Astrocyte of the cerebellum (primary cell): ENCODE measurements at regions not wholly inside any gene's neighbourhood (a gene's known extent, or its start where the extent isn't known, plus 50 kb on each side); places are given as distances from the start of the nearest gene placed in this dataset.

ENCODE experiments used
- DNase-seq: peaks from one replicate; pipeline ENCODE4 v3.0.0-alpha.2; 2011; ENCODE audit warnings: low read depth
- H3K4me3 ChIP-seq: 2 replicates; pipeline ENCODE4 v1.5.1; 2011; ENCODE audit warnings: mild to moderate bottlenecking, low read depth, low read length, moderate library complexity
- CTCF ChIP-seq: IDR thresholded peaks from 2 replicates; pipeline ENCODE4 v1.5.1; 2012; ENCODE audit warnings: low read length, low read depth, moderate library complexity, mild to moderate bottlenecking; ENCODE audit errors: missing control alignments
- in situ Hi-C: cut with HindIII; loops from 2 replicates; pipeline ENCODE4 v1.10.0; 2017; ENCODE audit warnings: low sequenced_read_pairs

GRCh38 chrX:69415698-69416097, 88.4 kb upstream of the NALF2 start:
- no peak overlapping the region for H3K4me3 ChIP-seq
- DNase-seq: no peak
- TF ChIP-seq CTCF: no peak
- in situ Hi-C loops: no loop called here

- no peak overlapping the region for H3K4me3 ChIP-seq
- in situ Hi-C loops: no loop called here
- TF ChIP-seq CTCF: no peak
- no peak for DNase-seq
Observed at GRCh38 chrX:69412661-69413060, 91.5 kb upstream of the NALF2 start.

GRCh38 chrX:69398881-69399280, 105.2 kb upstream of the NALF2 start:
- DNase-seq: no peak
- H3K4me3 ChIP-seq: no peak overlapping the region
- in situ Hi-C loops: no loop called here
- no peak for TF ChIP-seq CTCF

- DNase-seq: no peak
- in situ Hi-C loops: no loop called here
- H3K4me3 ChIP-seq: no peak overlapping the region
- TF ChIP-seq CTCF: no peak
Observed at GRCh38 chrX:69396916-69397315, 107.2 kb upstream of the NALF2 start.

- in situ Hi-C loops: no loop called here
- no peak for TF ChIP-seq CTCF
- no peak for DNase-seq
- H3K4me3 ChIP-seq: no peak overlapping the region
Observed at GRCh38 chrX:69395306-69395705, 108.8 kb upstream of the NALF2 start.

- H3K4me3 ChIP-seq: no peak overlapping the region
- no peak for TF ChIP-seq CTCF
- in situ Hi-C loops: no loop called here
- DNase-seq: no peak
Observed at GRCh38 chrX:69389101-69389501, 115.0 kb upstream of the NALF2 start.

- no peak overlapping the region for H3K4me3 ChIP-seq
- in situ Hi-C loops: no loop called here
- DNase-seq: no peak
- no peak for TF ChIP-seq CTCF
Observed at GRCh38 chrX:69388526-69388925, 115.6 kb upstream of the NALF2 start.
